ENCODE measurements at regions not wholly inside any gene's neighbourhood (a gene's known extent, or its start where the extent isn't known, plus 50 kb on each side); places are given as distances from the start of the nearest gene placed in this dataset.

DNA sequence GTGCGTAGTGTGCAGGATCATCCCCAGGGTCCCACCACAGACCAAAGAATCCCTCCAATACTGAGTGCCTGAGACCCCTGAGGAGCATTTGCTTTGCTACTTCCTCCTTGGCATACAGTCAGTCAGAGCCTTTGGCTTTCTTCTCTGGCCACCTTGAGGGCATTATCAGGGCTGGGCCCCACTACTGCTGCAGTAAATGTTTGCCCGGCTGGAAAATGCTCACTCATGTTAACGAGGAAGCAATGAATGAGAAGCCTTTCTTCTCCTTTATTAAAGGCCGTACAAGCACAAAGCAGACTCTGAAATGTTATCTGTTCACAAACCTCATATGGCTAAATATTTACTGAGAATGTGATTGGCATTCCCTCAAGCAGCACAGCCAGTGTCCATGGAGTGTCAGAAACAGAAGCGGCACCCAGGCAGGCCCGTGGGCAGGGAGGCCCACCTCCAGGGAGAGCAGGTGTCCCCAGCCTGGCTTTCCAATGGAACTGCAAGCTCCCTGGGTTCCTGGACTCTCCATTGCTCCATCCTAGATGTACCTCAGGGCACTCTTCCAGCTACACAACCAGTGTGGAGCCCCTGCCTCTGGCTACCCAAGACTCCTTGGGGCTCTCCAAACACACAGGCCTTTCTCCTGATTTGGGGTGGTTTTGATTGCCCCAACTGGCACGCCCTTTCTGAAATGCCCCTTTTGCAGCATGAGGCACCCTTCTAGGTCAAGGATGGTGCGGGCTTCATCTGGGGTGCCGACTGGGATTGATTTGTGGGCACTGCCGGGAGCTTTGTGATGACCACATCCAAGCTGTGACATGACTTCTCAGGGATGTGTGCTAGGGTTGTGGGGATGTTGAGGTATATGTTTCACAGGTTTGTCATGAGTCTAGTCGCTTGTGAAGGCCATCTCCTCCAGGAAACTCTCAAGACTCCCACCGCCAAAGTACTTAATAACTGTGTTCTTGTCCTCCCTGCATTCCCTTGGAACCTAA is 195.6 kb downstream of the FAM43A start:
- TF ChIP-seq, protein P1, sequence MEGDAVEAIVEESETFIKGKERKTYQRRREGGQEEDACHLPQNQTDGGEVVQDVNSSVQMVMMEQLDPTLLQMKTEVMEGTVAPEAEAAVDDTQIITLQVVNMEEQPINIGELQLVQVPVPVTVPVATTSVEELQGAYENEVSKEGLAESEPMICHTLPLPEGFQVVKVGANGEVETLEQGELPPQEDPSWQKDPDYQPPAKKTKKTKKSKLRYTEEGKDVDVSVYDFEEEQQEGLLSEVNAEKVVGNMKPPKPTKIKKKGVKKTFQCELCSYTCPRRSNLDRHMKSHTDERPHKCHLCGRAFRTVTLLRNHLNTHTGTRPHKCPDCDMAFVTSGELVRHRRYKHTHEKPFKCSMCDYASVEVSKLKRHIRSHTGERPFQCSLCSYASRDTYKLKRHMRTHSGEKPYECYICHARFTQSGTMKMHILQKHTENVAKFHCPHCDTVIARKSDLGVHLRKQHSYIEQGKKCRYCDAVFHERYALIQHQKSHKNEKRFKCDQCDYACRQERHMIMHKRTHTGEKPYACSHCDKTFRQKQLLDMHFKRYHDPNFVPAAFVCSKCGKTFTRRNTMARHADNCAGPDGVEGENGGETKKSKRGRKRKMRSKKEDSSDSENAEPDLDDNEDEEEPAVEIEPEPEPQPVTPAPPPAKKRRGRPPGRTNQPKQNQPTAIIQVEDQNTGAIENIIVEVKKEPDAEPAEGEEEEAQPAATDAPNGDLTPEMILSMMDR (conservative IDR thresholded peaks at IDR 0.05; ENCODE audit: low read depth, low read length) = no peak
- TF ChIP-seq EZH2 (IDR thresholded peaks at IDR 0.05; ENCODE audit: borderline replicate concordance, low read depth, low read length, poor library complexity, severe bottlenecking) = no peak
